ENCODE measurements at regions not wholly inside any gene's neighbourhood (a gene's known extent, or its start where the extent isn't known, plus 50 kb on each side); places are given as distances from the start of the nearest gene placed in this dataset.
A peak's percentile ranks its signal among the peaks of the same experiment; 100 is the strongest.

GRCh38 chr4:144304025-144304424 lies 163.5 kb upstream of the GYPA start:
- no peak for DNase-seq

GRCh38 chr4:144310535-144310934 lies 170.0 kb upstream of the GYPA start:
- no peak for DNase-seq

GRCh38 chr4:144313370-144313769 lies 172.9 kb upstream of the GYPA start:
- no peak for DNase-seq

GRCh38 chr4:144316869-144317268 lies 176.4 kb upstream of the GYPA start:
- no peak for DNase-seq

- no peak for DNase-seq
These were observed 178.3 kb upstream of the GYPA start for GRCh38 chr4:144318797-144319196.

GRCh38 chr4:144336633-144337032 lies 196.1 kb upstream of the GYPA start:
- DNase-seq = no peak

GRCh38 chr4:144338148-144338547 lies 197.6 kb upstream of the GYPA start:
- no peak for DNase-seq

- no peak for DNase-seq
These were observed 198.3 kb upstream of the GYPA start for GRCh38 chr4:144338834-144339233.

- no peak for DNase-seq
These were observed 200.4 kb upstream of the GYPA start for GRCh38 chr4:144340931-144341330.

GRCh38 chr4:144342949-144343760 lies 202.6 kb upstream of the GYPA start:
- no peak for DNase-seq

- no peak for DNase-seq
These were observed 206.6 kb upstream of the GYPA start for GRCh38 chr4:144347121-144347520.

- DNase-seq = no peak
These were observed 210.2 kb upstream of the GYPA start for GRCh38 chr4:144350706-144351105.

GRCh38 chr4:144351306-144351705 lies 210.8 kb upstream of the GYPA start:
- DNase-seq = no peak

GRCh38 chr4:144353292-144353691 lies 212.8 kb upstream of the GYPA start:
- DNase-seq = no peak

GRCh38 chr4:144355811-144356757 lies 215.6 kb upstream of the GYPA start:
- no peak for DNase-seq

- DNase-seq = no peak
These were observed 216.4 kb upstream of the GYPA start for GRCh38 chr4:144356941-144357381.

GRCh38 chr4:144357975-144358374 lies 217.5 kb upstream of the GYPA start:
- DNase-seq = no peak

- no peak for DNase-seq
These were observed 219.8 kb upstream of the GYPA start for GRCh38 chr4:144360146-144360793.

- DNase-seq = no peak
These were observed 221.8 kb upstream of the GYPA start for GRCh38 chr4:144362366-144362765.

- no peak for DNase-seq
These were observed 223.4 kb upstream of the GYPA start for GRCh38 chr4:144363890-144364289.

- DNase-seq = no peak
These were observed 225.9 kb upstream of the GYPA start for GRCh38 chr4:144366425-144366824.

- no peak for DNase-seq
These were observed 231.0 kb upstream of the GYPA start for GRCh38 chr4:144371485-144371884.

- DNase-seq = peak; percentile 49
These were observed 233.5 kb upstream of the GYPA start for GRCh38 chr4:144374065-144374464.

Data from DMS153 (cell line).